ENCODE measurements at regions not wholly inside any gene's neighbourhood (a gene's known extent, or its start where the extent isn't known, plus 50 kb on each side); places are given as distances from the start of the nearest gene placed in this dataset.

DNA sequence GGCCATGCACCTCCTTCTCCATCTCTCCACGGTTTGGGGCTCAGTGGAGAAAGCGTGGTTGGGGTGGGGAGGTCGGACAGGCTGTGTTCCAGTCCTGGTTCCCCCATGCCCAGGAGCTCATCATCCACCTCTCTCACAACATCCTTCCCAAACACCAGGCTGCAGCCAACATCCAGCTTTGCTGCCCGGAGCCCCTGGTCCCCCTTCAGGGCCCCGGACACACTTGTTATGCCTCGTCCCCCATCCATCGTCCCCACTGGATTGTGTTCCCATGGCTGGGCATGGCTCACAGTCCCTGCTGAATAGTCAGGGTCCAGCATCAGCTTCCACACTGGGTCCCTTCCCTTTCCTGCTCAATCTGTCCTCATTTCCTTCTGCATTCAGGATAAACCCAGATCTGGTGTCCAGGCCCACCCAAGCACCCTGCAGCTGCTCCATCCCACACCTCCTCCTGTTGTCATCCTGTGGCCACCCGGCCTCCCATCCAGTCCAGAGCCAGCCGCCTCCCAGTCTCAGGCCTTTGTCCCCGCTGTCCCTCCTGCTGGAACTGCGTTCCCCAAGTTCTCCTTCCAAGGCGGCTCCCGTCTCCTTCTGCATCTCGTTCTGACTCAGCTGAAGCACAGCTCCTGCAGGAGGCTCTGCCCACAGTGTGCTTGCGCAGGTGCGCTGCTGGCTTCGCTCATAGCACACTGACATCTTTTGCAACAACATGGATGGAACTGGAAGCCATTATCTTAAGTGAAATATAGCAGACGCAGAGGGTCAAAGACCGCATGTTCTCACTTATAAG lies 211.4 kb upstream of the RTL1 start:
- TF ChIP-seq POLR2AphosphoS5 (IDR thresholded peaks at IDR 0.05) (no peak), POLR2A (IDR thresholded peaks at IDR 0.05) (no peak), EP300 (IDR thresholded peaks at IDR 0.05) (no peak)
- TF ChIP-seq, protein P1, sequence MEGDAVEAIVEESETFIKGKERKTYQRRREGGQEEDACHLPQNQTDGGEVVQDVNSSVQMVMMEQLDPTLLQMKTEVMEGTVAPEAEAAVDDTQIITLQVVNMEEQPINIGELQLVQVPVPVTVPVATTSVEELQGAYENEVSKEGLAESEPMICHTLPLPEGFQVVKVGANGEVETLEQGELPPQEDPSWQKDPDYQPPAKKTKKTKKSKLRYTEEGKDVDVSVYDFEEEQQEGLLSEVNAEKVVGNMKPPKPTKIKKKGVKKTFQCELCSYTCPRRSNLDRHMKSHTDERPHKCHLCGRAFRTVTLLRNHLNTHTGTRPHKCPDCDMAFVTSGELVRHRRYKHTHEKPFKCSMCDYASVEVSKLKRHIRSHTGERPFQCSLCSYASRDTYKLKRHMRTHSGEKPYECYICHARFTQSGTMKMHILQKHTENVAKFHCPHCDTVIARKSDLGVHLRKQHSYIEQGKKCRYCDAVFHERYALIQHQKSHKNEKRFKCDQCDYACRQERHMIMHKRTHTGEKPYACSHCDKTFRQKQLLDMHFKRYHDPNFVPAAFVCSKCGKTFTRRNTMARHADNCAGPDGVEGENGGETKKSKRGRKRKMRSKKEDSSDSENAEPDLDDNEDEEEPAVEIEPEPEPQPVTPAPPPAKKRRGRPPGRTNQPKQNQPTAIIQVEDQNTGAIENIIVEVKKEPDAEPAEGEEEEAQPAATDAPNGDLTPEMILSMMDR (IDR thresholded peaks at IDR 0.05), result no peak
- 86 to 91% (median 88%) methylated on average over 17 to 19 of the region's 19 CpGs for WGBS, 5 donors
- peaks cover 0 to 8% (median 0%) of the 10 kb centered on the region in 3 donors for H3K27me3 ChIP-seq
- intact Hi-C loops (cut with DNase I; ENCODE audit: low total_unique reads), result no loop called here
- no peaks in the 10 kb centered on the region for H3K9me3 ChIP-seq
- H3K27ac ChIP-seq, result no peak overlapping the region
- no peaks in the 10 kb centered on the region for H3K4me1 ChIP-seq
- H3K4me3 ChIP-seq, result no peak overlapping the region
- H3K36me3 ChIP-seq, result no peaks in the 10 kb centered on the region
- peak in 1 of 2 donors; percentile 13 for DNase-seq

DNA sequence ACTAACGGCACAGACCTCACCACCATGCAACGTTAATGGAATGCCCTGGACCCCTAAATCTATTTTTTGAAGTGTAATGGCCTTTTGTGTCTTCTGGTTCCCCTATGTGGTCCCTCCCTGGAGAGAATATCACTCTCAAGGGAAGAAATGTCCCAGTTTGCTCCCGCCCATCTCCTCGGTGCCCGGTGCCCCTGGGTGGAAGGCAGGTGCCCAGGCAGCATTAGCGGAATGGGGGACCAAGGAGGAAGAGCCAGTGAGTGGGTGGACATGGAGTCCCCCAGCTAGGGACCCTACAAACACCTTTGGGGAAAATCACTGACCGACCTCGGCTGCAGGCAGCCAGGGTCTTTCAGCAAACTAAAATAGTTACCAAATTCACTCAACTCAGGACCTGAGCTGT lies 212.1 kb upstream of the RTL1 start:
- no peaks in the 10 kb centered on the region for H3K4me1 ChIP-seq
- no peak overlapping the region for H3K27ac ChIP-seq

DNA sequence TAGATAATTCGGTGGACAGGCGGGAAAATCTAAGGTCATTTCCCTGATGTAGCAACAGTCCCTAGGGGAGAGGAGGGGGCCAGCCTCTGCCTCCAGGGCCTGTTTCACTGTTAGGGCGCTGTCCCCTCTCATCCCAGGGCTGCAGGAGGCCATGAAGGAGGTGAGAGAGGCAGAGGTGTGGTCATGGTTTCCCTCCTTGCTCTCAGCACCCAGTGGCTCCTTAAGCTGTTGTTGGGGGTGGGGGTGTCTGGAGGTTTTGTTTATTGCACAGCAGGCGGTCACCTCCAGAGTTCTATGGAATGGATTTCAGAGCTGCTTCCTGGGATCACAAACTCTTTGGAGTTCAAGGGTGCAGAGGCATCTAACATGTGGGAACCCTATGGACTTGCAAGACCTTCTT lies 212.5 kb upstream of the RTL1 start:
- H3K4me3 ChIP-seq, result no peak overlapping the region
- no peak for DNase-seq
- no peaks in the 10 kb centered on the region for H3K9me3 ChIP-seq
- TF ChIP-seq EP300 (IDR thresholded peaks at IDR 0.05), result no peak
- TF ChIP-seq POLR2A (IDR thresholded peaks at IDR 0.05), result no peak
- intact Hi-C loops (cut with DNase I; ENCODE audit: low total_unique reads), result no loop called here
- H3K27me3 ChIP-seq, result peaks cover 0 to 8% (median 0%) of the 10 kb centered on the region in 3 donors
- no peak overlapping the region for H3K27ac ChIP-seq
- WGBS, 5 donors, result 66 to 86% (median 77%) methylated on average over 4 of the region's 4 CpGs
- no peaks in the 10 kb centered on the region for H3K4me1 ChIP-seq
- H3K36me3 ChIP-seq, result no peaks in the 10 kb centered on the region

More for the DNA sequence above, 212.1 kb upstream of the RTL1 start:
- WGBS, 5 donors, result 80 to 92% (median 84%) methylated on average over 8 of the region's 8 CpGs
- no peak for DNase-seq
- Histone ChIP-seq H3K27me3 (peaks cover 0 to 8% (median 0%) of the 10 kb centered on the region in 3 donors), H3K9me3 (no peaks in the 10 kb centered on the region), H3K4me3 (no peak overlapping the region), H3K36me3 (no peaks in the 10 kb centered on the region)
- TF ChIP-seq, protein P1 (IDR thresholded peaks at IDR 0.05), result no peak
- TF ChIP-seq EP300 (IDR thresholded peaks at IDR 0.05) (no peak), POLR2AphosphoS5 (IDR thresholded peaks at IDR 0.05) (no peak), POLR2A (IDR thresholded peaks at IDR 0.05) (no peak)
- intact Hi-C loops (cut with DNase I; ENCODE audit: low total_unique reads), result no loop called here

DNA sequence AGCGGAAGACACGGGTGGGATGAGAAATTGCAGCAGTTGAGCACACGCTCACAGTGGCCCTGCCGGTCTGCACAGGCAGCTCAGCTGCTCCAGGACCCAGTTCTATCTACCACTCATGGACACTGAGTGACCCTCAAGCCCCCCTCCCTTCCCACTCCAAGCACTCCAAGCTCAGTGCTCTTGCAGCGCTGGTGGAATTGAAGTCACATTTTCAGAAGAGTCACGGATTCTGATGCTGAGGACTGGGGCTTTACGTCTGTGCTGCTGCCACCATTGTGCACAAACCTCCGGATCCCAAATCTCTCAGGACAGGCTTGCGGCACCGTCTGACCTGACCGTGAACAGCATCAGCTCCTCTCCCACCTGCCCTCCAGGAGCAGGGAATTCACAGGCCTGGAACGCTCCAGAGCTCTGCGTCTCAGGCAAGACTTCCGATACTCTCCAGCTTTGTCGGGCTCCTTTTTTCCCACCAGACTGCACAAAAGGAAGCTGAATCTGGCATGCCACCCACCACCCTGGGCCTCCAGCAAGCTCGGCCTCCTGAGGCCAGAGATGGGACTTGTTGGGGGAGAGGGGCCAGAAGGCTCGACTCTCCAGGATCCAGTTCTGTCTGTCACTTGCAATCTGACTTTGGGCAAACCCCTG lies 213.1 kb upstream of the RTL1 start:
- H3K9me3 ChIP-seq, result no peaks in the 10 kb centered on the region
- H3K27ac ChIP-seq, result no peak overlapping the region
- DNase-seq, result no peak
- intact Hi-C loops (cut with DNase I; ENCODE audit: low total_unique reads), result no loop called here
- H3K27me3 ChIP-seq, result peaks cover 0 to 8% (median 0%) of the 10 kb centered on the region in 3 donors
- TF ChIP-seq POLR2A (IDR thresholded peaks at IDR 0.05) (no peak), EP300 (IDR thresholded peaks at IDR 0.05) (no peak)
- TF ChIP-seq, protein P1 (IDR thresholded peaks at IDR 0.05), result no peak
- H3K36me3 ChIP-seq, result no peaks in the 10 kb centered on the region
- no peak overlapping the region for H3K4me3 ChIP-seq
- H3K4me1 ChIP-seq, result no peaks in the 10 kb centered on the region
- 75 to 82% (median 80%) methylated on average over 16 to 17 of the region's 17 CpGs for WGBS, 5 donors
